GM10248 (cell line): ENCODE measurements at regions not wholly inside any gene's neighbourhood (a gene's known extent, or its start where the extent isn't known, plus 50 kb on each side); places are given as distances from the start of the nearest gene placed in this dataset.

Source experiments
- CTCF ChIA-PET: fragments of 300-600 bp; sonication (Branson Sonifier 250); formaldehyde crosslinking; extraction: SDS; loops from one replicate; lab custom pipeline; 2021; ENCODE audit warnings: antibody characterized with exemption; lab: Yijun Ruan, JAX
- POLR2A ChIA-PET: fragments of 350-650 bp; sonication (Branson Sonifier 250); formaldehyde crosslinking; extraction: SDS; loops from one replicate; lab custom pipeline; 2020; ENCODE audit warnings: antibody characterized with exemption; lab: Yijun Ruan, JAX
- DNase-seq: peaks from one replicate; pipeline ENCODE4 v3.0.0; 2012; ENCODE audit errors: extremely low spot score
- CTCF ChIP-seq: IDR thresholded peaks from 2 replicates; pipeline ENCODE4 v1.5.1; 2012; ENCODE audit warnings: mild to moderate bottlenecking, low read depth; ENCODE audit errors: extremely low read depth, missing control alignments, control extremely low read depth

- ChIA-PET POLR2A (no interaction called here), CTCF (interaction anchor here (0.9 kb wide), 1 partner anchor 13 kb away, joined by 3 read pairs; no protein-coding TSS in a partner anchor)
- no peak for DNase-seq
- TF ChIP-seq CTCF: no peak
Observed at GRCh38 chr4:14023896-14024295, 396.4 kb upstream of the BOD1L1 start.

DNA sequence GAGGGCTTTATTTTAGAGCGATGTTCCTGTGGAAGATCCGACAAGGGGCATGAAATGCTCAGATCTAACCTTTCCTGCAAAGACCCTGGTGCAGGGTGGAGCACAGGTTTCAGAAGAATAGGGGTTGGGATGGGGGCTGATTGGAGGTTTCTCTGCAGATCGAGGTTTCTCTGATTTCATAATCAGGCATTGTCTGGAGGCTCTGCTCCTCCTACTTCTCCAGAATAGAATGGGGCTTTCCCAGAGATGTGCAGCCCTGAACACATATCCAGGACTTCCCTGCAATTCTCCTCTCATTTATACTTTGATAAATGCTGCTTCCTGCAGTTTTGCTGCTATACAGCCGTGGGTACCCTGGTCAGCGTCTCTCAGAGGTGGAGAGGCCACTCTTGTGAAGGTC lies 397.6 kb upstream of the BOD1L1 start:
- ChIA-PET POLR2A (no interaction called here), CTCF (no interaction called here)
- no peak for DNase-seq
- no peak for TF ChIP-seq CTCF

- no peak for TF ChIP-seq CTCF
- POLR2A ChIA-PET: no interaction called here
- no peak for DNase-seq
- CTCF ChIA-PET: no interaction called here
Observed at GRCh38 chr4:14025891-14026290, 398.4 kb upstream of the BOD1L1 start.

DNA sequence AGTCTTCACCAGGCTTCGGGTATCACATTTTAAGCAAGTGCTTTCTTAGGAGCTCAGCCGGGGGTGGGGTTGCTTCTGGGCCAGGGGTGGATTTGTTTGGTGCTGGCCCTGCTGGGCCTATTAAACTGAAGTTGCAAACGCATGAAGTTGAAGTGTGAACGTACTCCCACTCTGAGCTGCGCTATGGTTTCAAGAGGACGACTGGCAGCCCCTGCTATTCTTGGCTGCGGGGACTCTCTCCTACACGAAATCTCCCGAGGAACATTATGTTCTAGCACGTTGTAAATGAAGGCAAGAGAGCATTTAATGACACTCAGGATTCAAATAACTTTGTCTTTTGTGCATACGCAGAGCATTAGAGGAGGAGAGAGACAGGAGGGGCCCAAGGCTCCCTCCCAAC lies 401.3 kb upstream of the BOD1L1 start:
- POLR2A ChIA-PET: no interaction called here
- no peak for TF ChIP-seq CTCF
- CTCF ChIA-PET: interaction anchor here (1.2 kb wide), 1 partner anchor 9 kb away, joined by 3 read pairs; no protein-coding TSS in a partner anchor
- no peak for DNase-seq

- CTCF ChIA-PET: no interaction called here
- no peak for TF ChIP-seq CTCF
- POLR2A ChIA-PET: no interaction called here
- no peak for DNase-seq
Observed at GRCh38 chr4:14035076-14035475, 407.6 kb upstream of the BOD1L1 start.

GRCh38 chr4:14043203-14043602 lies 415.7 kb upstream of the BOD1L1 start:
- no peak for TF ChIP-seq CTCF
- POLR2A ChIA-PET: no interaction called here
- no peak for DNase-seq
- CTCF ChIA-PET: no interaction called here

- CTCF ChIA-PET: no interaction called here
- POLR2A ChIA-PET: no interaction called here
- no peak for TF ChIP-seq CTCF
- DNase-seq: no peak
Observed at GRCh38 chr4:14046642-14047041, 419.1 kb upstream of the BOD1L1 start.
